Heart left ventricle (tissue), 16 donors: ENCODE measurements at regions not wholly inside any gene's neighbourhood (a gene's known extent, or its start where the extent isn't known, plus 50 kb on each side); places are given as distances from the start of the nearest gene placed in this dataset.

ENCODE experiments used
- ATAC-seq, 4 donors: fragments of 200-7000 bp; cut with Tn5 transposase; one replicate each; pipeline ENCODE4 v1.9.1; 2020 to 2022; ENCODE audit warnings: moderate library complexity in 4 of 4, mild to moderate bottlenecking in 3 of 4, moderate number of reproducible peaks in 1 of 4
- DNase-seq, 5 donors: peaks; one replicate each; pipeline ENCODE4 v3.0.0-alpha.2; 2020
- H3K27ac ChIP-seq, 12 donors: fragments of 200-600 bp; sonication (generic) in 4 of 12; one replicate each; pipeline versions ENCODE4 v1.5.0 to v1.8.0; 2016 to 2022; ENCODE audit warnings: mild to moderate bottlenecking in 2 of 12
- H3K27me3 ChIP-seq, 9 donors: fragments of 200-600 bp; sonication (generic) in 2 of 9; one replicate each; pipeline versions ENCODE4 v1.5.1 to v1.8.0; 2016 to 2022; ENCODE audit warnings: mild to moderate bottlenecking in 3 of 9
- H3K36me3 ChIP-seq, 9 donors: fragments of 200-600 bp; sonication (generic) in 2 of 9; one replicate each; pipeline versions ENCODE4 v1.5.0 to v1.8.0; 2018 to 2022; ENCODE audit warnings: mild to moderate bottlenecking in 2 of 9
- H3K4me1 ChIP-seq, 12 donors: fragments of 200-600 bp; sonication (generic) in 4 of 12; one replicate each; pipeline versions ENCODE4 v1.5.0 to v1.8.0; 2016 to 2022; ENCODE audit warnings: mild to moderate bottlenecking in 3 of 12
- H3K4me3 ChIP-seq, 12 donors: fragments of 200-600 bp; sonication (generic) in 4 of 12; one replicate each; pipeline versions ENCODE4 v1.5.0 to v1.8.0; 2017 to 2022; ENCODE audit warnings: mild to moderate bottlenecking in 9 of 12, moderate library complexity in 4 of 12
- H3K9me3 ChIP-seq, 12 donors: fragments of 200-600 bp; sonication (generic) in 4 of 12; one replicate each; pipeline versions ENCODE4 v1.5.0 to v1.8.0; 2016 to 2022; ENCODE audit warnings: mild to moderate bottlenecking in 1 of 12
- POLR2A ChIP-seq, 2 donors: fragments of 450-650 bp; IDR thresholded peaks; one replicate each; pipeline ENCODE4 v1.6.1; 2017; ENCODE audit warnings: antibody characterized with exemption in 2 of 2, mild to moderate bottlenecking in 2 of 2, moderate library complexity in 2 of 2
- WGBS, 4 donors: extraction: QIAGEN DNeasy Blood & Tissue Kit in 2 of 4; methylation state at CpG; one replicate each; pipeline versions ENCODE4 v1.1.5 to v1.1.7; 2013 to 2018; 5-methylcytosine and 5-hydroxymethylcytosine counted together
- intact Hi-C, 10 donors: fragments of 100-400 bp; cut with DNase I; formaldehyde crosslinking; loops; one replicate each; pipeline versions ENCODE4 v1.11.1 to v1.14.2; 2022
- TF ChIP-seq, protein P1 (sequence below), 12 donors: fragments of 200-600 bp; sonication (generic) in 4 of 12; IDR thresholded peaks; one replicate each; pipeline versions ENCODE4 v1.5.0 to v1.8.0; 2018 to 2022; ENCODE audit warnings: antibody characterized with exemption in 12 of 12, mild to moderate bottlenecking in 5 of 12
- donor health status: ischemic (EF 13 %, LVEDD 7.1; RV severe dilation, severe dysfunction).
- donor health status: healthy with polysubstance abuse.
- donor health status: DM: no; HTN: yes; CAD: no.
- donor health status: DM: no; HTN: no; CAD: no.
- donor health status: ischemic (EF 25% LVEDD 6.9; RV normal size, moderate dysfunction).
- donor health status: ischemic (EF 25% LVEDD 5.7; RV mildly dilated, moderate dysfunction).
- donor health status: healthy.
- donor health status: DM: yes; HTN: yes; CAD: no.
- donor health status: ischemic (EF 35%, LVEDD 5.7; RV mildly dilated, moderate dysfunction).
- donor health status: nonischemic (EF 11% LVEDD 7.7; RV severe dilation, severe dysfunction).
- donor health status: DM: yes; HTN: yes; CAD: no.
- donor health status: PGD.
- donor health status: ischemic (EF 29% LVEDD 5.4; RV normal size, mild dysfunction).
- donor health status: nonischemic (EF 23%, LVEDD 6.1; RV moderate dilation, normal function).

DNA sequence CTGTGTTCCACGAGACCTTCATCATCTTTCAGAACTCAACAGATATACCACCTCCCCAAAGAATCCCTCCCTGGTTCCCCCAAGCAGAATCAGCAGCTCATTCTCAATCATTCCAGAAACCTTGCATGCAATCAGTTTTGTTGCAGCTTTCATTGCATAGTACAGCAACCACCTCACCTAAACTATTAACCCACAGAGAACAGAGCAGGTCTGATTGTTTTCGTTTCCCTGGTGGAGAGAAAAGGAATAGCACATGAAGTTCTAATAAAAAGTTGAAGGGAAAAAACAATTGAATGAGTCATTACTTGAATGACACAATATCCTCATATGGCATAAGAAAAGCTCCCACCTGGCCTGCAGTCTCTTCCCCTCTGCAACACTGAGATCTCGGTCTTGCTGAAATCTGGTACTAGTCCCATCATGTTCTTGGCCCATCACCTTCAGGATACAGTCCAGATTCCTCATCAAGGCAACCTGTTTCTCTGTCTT is 147.1 kb upstream of the GDF10 start:
- WGBS, 4 donors, result 58 to 81% (median 66%) methylated on average over 3 of the region's 3 CpGs
- H3K27me3 ChIP-seq, result no peaks in the 10 kb centered on the region
- no peak overlapping the region for H3K4me3 ChIP-seq
- H3K36me3 ChIP-seq, result no peaks in the 10 kb centered on the region
- ATAC-seq, result no peak
- H3K27ac ChIP-seq, result no peak overlapping the region
- H3K4me1 ChIP-seq, result no peaks in the 10 kb centered on the region
- TF ChIP-seq POLR2A (IDR thresholded peaks at IDR 0.05), result no peak
- TF ChIP-seq, protein P1, sequence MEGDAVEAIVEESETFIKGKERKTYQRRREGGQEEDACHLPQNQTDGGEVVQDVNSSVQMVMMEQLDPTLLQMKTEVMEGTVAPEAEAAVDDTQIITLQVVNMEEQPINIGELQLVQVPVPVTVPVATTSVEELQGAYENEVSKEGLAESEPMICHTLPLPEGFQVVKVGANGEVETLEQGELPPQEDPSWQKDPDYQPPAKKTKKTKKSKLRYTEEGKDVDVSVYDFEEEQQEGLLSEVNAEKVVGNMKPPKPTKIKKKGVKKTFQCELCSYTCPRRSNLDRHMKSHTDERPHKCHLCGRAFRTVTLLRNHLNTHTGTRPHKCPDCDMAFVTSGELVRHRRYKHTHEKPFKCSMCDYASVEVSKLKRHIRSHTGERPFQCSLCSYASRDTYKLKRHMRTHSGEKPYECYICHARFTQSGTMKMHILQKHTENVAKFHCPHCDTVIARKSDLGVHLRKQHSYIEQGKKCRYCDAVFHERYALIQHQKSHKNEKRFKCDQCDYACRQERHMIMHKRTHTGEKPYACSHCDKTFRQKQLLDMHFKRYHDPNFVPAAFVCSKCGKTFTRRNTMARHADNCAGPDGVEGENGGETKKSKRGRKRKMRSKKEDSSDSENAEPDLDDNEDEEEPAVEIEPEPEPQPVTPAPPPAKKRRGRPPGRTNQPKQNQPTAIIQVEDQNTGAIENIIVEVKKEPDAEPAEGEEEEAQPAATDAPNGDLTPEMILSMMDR (IDR thresholded peaks at IDR 0.05), result peak in 6 of 12 donors; percentile 5 to 41 (median 15)
- no peak for DNase-seq
- H3K9me3 ChIP-seq, result peaks cover 0 to 22% (median 11%) of the 10 kb centered on the region in 12 donors
- intact Hi-C loops, result no loop called here

- Histone ChIP-seq H3K4me3 (no peak overlapping the region), H3K9me3 (peaks cover 0 to 22% (median 11%) of the 10 kb centered on the region in 12 donors), H3K27ac (no peak overlapping the region), H3K4me1 (no peaks in the 10 kb centered on the region), H3K27me3 (no peaks in the 10 kb centered on the region), H3K36me3 (no peaks in the 10 kb centered on the region)
- no peak for TF ChIP-seq POLR2A (IDR thresholded peaks at IDR 0.05)
- TF ChIP-seq, protein P1 (IDR thresholded peaks at IDR 0.05), result no peak
- ATAC-seq (no peak), DNase-seq (no peak)
- intact Hi-C loops, result loop anchor here in 1 of 10 donors (5.0 kb wide), 1 partner anchor 42 kb away; no protein-coding TSS in a partner anchor
Measured at GRCh38 chr10:47154762-47155161, 145.2 kb upstream of the GDF10 start.

- peaks cover 0 to 4% (median 0%) of the 10 kb centered on the region in 12 donors for H3K4me1 ChIP-seq
- H3K4me3 ChIP-seq, result no peak overlapping the region
- TF ChIP-seq POLR2A (IDR thresholded peaks at IDR 0.05), result no peak
- TF ChIP-seq, protein P1 (IDR thresholded peaks at IDR 0.05), result no peak
- peaks cover 0 to 22% (median 11%) of the 10 kb centered on the region in 12 donors for H3K9me3 ChIP-seq
- DNase-seq (no peak), ATAC-seq (no peak)
- WGBS, 4 donors, result 73 to 76% (median 74%) methylated on average over 4 of the region's 4 CpGs
- peaks cover 0 to 4% (median 0%) of the 10 kb centered on the region in 9 donors for H3K27me3 ChIP-seq
- intact Hi-C loops, result loop anchor here in 1 of 10 donors (5.0 kb wide), 1 partner anchor 45 kb away; no protein-coding TSS in a partner anchor
- H3K36me3 ChIP-seq, result no peaks in the 10 kb centered on the region
- H3K27ac ChIP-seq, result no peak overlapping the region
Measured at GRCh38 chr10:47156873-47157272, 143.1 kb upstream of the GDF10 start.

- ATAC-seq (no peak), DNase-seq (no peak)
- peaks cover 0 to 8% (median 0%) of the 10 kb centered on the region in 9 donors for H3K27me3 ChIP-seq
- intact Hi-C loops, result loop anchor here in 1 of 10 donors (5.0 kb wide), 1 partner anchor 46 kb away; no protein-coding TSS in a partner anchor
- TF ChIP-seq, protein P1 (IDR thresholded peaks at IDR 0.05), result no peak
- no peak for TF ChIP-seq POLR2A (IDR thresholded peaks at IDR 0.05)
- H3K9me3 ChIP-seq, result peaks cover 0 to 22% (median 11%) of the 10 kb centered on the region in 12 donors
- no peak overlapping the region for H3K27ac ChIP-seq
- peaks cover 0 to 4% (median 0%) of the 10 kb centered on the region in 12 donors for H3K4me1 ChIP-seq
- H3K36me3 ChIP-seq, result no peaks in the 10 kb centered on the region
- WGBS, 4 donors, result 87 to 89% (median 88%) methylated on average over 9 to 10 of the region's 10 CpGs
- no peak overlapping the region for H3K4me3 ChIP-seq
Measured at GRCh38 chr10:47158116-47159071, 141.6 kb upstream of the GDF10 start.
